Right cardiac atrium (tissue), 5 donors: ENCODE measurements at regions not wholly inside any gene's neighbourhood (a gene's known extent, or its start where the extent isn't known, plus 50 kb on each side); places are given as distances from the start of the nearest gene placed in this dataset.
A peak's percentile ranks its signal among the peaks of the same experiment; 100 is the strongest.
"Not testable (repeated sequence)": the region's sequence is repeated elsewhere in the genome, so short reads cannot be mapped to it uniquely, and the experiment has no call there.

ENCODE experiments used
- ATAC-seq, 2 donors: fragments of 200-7000 bp; cut with Tn5 transposase; one replicate each; pipeline versions ENCODE4 v1.8.0 to v1.9.1; 2020; ENCODE audit warnings: moderate library complexity in 2 of 2, mild to moderate bottlenecking in 1 of 2
- DNase-seq, 3 donors: peaks; one replicate each; pipeline ENCODE4 v3.0.0-alpha.2; 2020
- H3K27ac ChIP-seq: one replicate; pipeline ENCODE4 v1.5.1; 2013; ENCODE audit warnings: mild to moderate bottlenecking, low read length, control low read depth, moderate library complexity
- H3K27me3 ChIP-seq: one replicate; pipeline ENCODE4 v1.6.1; 2013; ENCODE audit not compliant: control insufficient read depth, insufficient read depth
- H3K4me1 ChIP-seq: one replicate; pipeline ENCODE4 v1.6.1; 2013; ENCODE audit warnings: low read length; ENCODE audit not compliant: control insufficient read depth, insufficient read depth
- H3K4me3 ChIP-seq: one replicate; pipeline ENCODE4 v1.5.1; 2013; ENCODE audit warnings: low read length, control low read depth
- H3K9me3 ChIP-seq: one replicate; pipeline ENCODE4 v1.6.1; 2013; ENCODE audit warnings: low read length; ENCODE audit not compliant: control insufficient read depth
- WGBS: extraction: QIAGEN DNeasy Blood & Tissue Kit; methylation state at CpG from one replicate; pipeline ENCODE4 v1.1.7; 2013; 5-methylcytosine and 5-hydroxymethylcytosine counted together
- intact Hi-C, 4 donors: fragments of 100-400 bp; cut with DNase I; formaldehyde crosslinking; loops; one replicate each; pipeline versions ENCODE4 v1.11.0 to v1.14.0; 2022 to 2023
- donor health status: healthy with polysubstance abuse.
- donor health status: DM: no; HTN: yes; CAD: no.
- donor health status: DM: no; HTN: no; CAD: no.
- donor health status: DM: no; HTN: yes; CAD: no; lungs with severe emphysema.
- donor health status: DM: yes; HTN: yes; CAD: no.

DNA sequence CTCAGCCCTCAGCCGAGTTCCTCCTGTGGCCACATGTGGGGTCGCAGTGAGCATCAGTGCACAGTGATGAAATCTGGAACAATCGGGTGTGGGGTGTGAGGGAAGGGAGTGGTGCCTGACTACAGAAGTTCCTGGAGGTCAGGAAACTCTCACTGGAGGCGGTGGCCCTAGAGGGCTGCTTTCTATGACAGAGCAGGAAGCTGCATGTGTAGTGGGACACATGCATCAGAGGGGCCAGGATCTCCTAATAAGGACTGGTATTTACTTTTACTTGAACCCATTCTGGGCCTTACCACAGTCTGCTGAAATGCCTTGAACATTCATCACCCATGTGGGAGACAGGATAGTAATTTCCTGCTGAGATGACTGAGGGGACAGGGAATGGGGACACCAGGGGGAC, 952.0 kb downstream of the SPATA31A6 start:
- H3K9me3 ChIP-seq, ATAC-seq, H3K27ac ChIP-seq, intact Hi-C loops, H3K4me3 ChIP-seq, DNase-seq, H3K27me3 ChIP-seq, H3K4me1 ChIP-seq: not testable (repeated sequence)
- 58% methylated on average over 4 of the region's 4 CpGs for WGBS

- H3K9me3 ChIP-seq, H3K27me3 ChIP-seq, H3K4me3 ChIP-seq, H3K4me1 ChIP-seq, DNase-seq, H3K27ac ChIP-seq, intact Hi-C loops, ATAC-seq: not testable (repeated sequence)
- WGBS, result 77% methylated on average over 6 of the region's 10 CpGs
Observed at GRCh38 chr9:43138909-43139308, 955.5 kb downstream of the SPATA31A6 start.

- H3K4me3 ChIP-seq, ATAC-seq, intact Hi-C loops, DNase-seq, H3K4me1 ChIP-seq, H3K27me3 ChIP-seq, H3K27ac ChIP-seq, H3K9me3 ChIP-seq: not testable (repeated sequence)
- 65% methylated on average over 2 of the region's 5 CpGs for WGBS
Observed at GRCh38 chr9:43139349-43139748, 955.9 kb downstream of the SPATA31A6 start.

DNA sequence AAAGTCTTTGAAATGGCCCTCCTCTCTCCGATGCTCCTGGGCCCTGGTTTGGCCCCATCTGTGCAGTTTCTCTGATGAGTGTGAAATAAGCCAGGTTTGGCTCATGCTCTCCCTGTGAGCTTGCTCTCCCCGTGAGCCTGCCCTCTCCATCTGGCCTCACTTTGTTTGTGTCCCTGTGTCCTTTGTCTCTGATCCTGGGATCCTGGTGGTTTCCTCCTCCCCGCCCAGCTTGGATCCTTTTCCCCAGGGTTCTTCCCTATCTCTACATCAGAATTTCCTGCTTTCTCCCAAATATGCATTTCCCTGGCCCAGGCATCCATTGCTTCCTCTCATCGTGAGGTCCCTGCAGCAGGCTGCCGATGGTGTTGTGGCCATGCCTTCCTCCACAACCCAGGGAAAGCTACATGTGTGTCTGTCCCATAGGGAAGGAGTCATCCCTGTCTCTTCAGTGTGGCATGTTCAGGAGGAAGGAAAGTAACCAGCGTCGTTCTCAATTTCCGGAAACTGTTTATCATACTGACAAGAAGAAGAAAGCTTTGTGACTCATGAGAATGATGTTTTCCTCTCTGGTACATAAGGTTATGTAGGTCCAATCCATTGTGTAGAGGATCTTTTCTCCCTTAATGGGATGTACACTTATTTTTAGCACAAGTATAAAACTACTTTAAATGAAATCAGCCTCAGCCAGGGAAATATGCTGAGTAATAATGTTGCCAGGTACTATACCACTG, 956.6 kb downstream of the SPATA31A6 start:
- ATAC-seq, DNase-seq, H3K4me1 ChIP-seq, H3K27me3 ChIP-seq, intact Hi-C loops, H3K9me3 ChIP-seq, H3K4me3 ChIP-seq: not testable (repeated sequence)
- 67% methylated on average over 8 of the region's 8 CpGs for WGBS
- H3K27ac ChIP-seq, result peak overlapping the region; percentile 19
